WTC11 (cell line): ENCODE measurements at regions not wholly inside any gene's neighbourhood (a gene's known extent, or its start where the extent isn't known, plus 50 kb on each side); places are given as distances from the start of the nearest gene placed in this dataset.

Experiments
- CTCF ChIP-seq: fragments of 200-600 bp; IDR thresholded peaks from 2 replicates; pipeline ENCODE4 v1.8.0; 2022; ENCODE audit warnings: antibody characterized with exemption
- GRHL2 ChIP-seq: fragments of 250-450 bp; sonication (Bioruptor Pico); IDR thresholded peaks from 2 replicates; pipeline ENCODE4 v1.8.0; 2022; ENCODE audit warnings: mild to moderate bottlenecking, moderate library complexity; ENCODE audit not compliant: insufficient replicate concordance, severe bottlenecking
- NR2C2 ChIP-seq: sonication (generic); formaldehyde crosslinking; IDR thresholded peaks from 2 replicates; pipeline ENCODE4 v1.8.0; 2022; ENCODE audit warnings: mild to moderate bottlenecking, missing genetic modification reagents
- SMAD4 ChIP-seq: sonication (generic); formaldehyde crosslinking; IDR thresholded peaks from 2 replicates; pipeline ENCODE4 v1.8.0; 2022; ENCODE audit warnings: mild to moderate bottlenecking, missing genetic modification reagents

GRCh38 chr3:31353166-31353565 lies 179.6 kb upstream of the STT3B start:
- TF ChIP-seq CTCF: no peak
- TF ChIP-seq NR2C2 (CRISPR knock-in tag): no peak
- no peak for TF ChIP-seq SMAD4
- no peak for TF ChIP-seq GRHL2
